Lower leg skin (tissue), 4 donors: ENCODE measurements at regions not wholly inside any gene's neighbourhood (a gene's known extent, or its start where the extent isn't known, plus 50 kb on each side); places are given as distances from the start of the nearest gene placed in this dataset.

Source experiments
- DNase-seq, 2 donors: peaks; one replicate each; pipeline ENCODE4 v3.0.0-alpha.2; 2019; ENCODE audit warnings: low spot score in 2 of 2
- H3K4me3 ChIP-seq: fragments of 200-600 bp; sonication (generic); 2 replicates; pipeline ENCODE4 v1.5.1; 2017; ENCODE audit warnings: mild to moderate bottlenecking, low read depth; ENCODE audit not compliant: poor library complexity, severe bottlenecking
- CTCF ChIP-seq, 3 donors: fragments of 450-650 bp; IDR thresholded peaks; one replicate each; pipeline ENCODE4 v1.5.1; 2016; ENCODE audit warnings: antibody characterized with exemption in 3 of 3, mild to moderate bottlenecking in 3 of 3, moderate library complexity in 2 of 3
- POLR2A ChIP-seq, 2 donors: fragments of 450-650 bp; IDR thresholded peaks; one replicate each; pipeline ENCODE4 v1.6.1; 2016 to 2017; ENCODE audit warnings: antibody characterized with exemption in 2 of 2, mild to moderate bottlenecking in 1 of 2, moderate library complexity in 1 of 2
- WGBS, 2 donors: methylation state at CpG; one replicate each; pipeline ENCODE4 v1.1.5; 2018; 5-methylcytosine and 5-hydroxymethylcytosine counted together
- intact Hi-C: fragments of 100-400 bp; cut with DNase I; formaldehyde crosslinking; loops from one replicate; pipeline ENCODE4 v1.15.0; 2023; ENCODE audit warnings: low total_unique reads

- intact Hi-C loops: no loop called here
- no peak for DNase-seq
- 93 to 94% methylated on average over 8 of the region's 8 CpGs for WGBS, 2 donors
- no peak overlapping the region for H3K4me3 ChIP-seq
- TF ChIP-seq POLR2A (IDR thresholded peaks at IDR 0.05): no peak
- no peak for TF ChIP-seq CTCF (IDR thresholded peaks at IDR 0.05)
Observed at GRCh38 chr9:108193026-108193710, 662.6 kb downstream of the ACTL7B start.

DNA sequence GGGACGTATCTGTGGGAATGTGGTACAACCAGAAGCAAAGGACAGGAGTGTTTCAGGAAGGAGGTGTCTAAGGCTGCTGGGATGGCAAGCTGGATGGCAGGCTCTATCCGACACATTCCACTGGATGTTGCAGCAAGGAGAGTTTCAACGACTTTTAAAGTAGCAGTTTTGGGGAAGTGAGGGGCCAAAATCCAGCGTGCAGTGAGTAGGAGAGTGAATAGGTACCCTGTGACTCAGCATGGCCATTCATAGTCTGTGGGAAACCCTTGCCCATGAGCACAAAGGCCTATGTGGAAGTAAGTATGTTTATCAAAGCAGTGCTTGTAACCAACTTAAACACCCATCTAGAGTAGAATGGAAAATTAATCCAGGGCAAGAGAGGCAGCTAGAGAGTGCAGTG, 664.7 kb downstream of the ACTL7B start:
- TF ChIP-seq CTCF (IDR thresholded peaks at IDR 0.05) (no peak), POLR2A (IDR thresholded peaks at IDR 0.05) (no peak)
- H3K4me3 ChIP-seq: no peak overlapping the region
- no peak for DNase-seq
- intact Hi-C loops: no loop called here
- WGBS, 2 donors: 76 to 85% methylated on average over 4 of the region's 4 CpGs

DNA sequence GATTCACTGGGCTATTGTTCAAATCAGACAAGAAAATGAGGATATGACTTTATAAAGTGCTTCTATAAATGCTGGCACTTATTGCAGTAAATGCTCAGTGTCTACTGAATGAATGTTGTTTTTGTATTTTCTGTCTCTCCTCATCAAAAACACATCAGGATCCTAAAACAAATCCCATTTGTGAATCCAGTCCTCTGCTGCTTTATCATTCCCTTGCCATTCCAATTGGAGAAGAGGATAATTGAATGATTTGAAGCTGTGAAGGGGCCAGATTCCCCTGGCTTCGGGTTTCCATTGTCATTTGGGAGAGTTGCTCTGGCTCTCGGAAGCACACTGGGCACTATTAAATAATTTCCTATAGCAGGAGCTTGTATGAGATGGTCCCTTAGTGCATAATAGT, 666.8 kb downstream of the ACTL7B start:
- no peak overlapping the region for H3K4me3 ChIP-seq
- intact Hi-C loops: no loop called here
- WGBS, 2 donors: 72 to 74% methylated on average over 2 of the region's 2 CpGs
- no peak for TF ChIP-seq CTCF (IDR thresholded peaks at IDR 0.05)
- no peak for TF ChIP-seq POLR2A (IDR thresholded peaks at IDR 0.05)
- no peak for DNase-seq

- WGBS, 2 donors: 77 to 88% methylated on average over 2 of the region's 2 CpGs
- intact Hi-C loops: no loop called here
- H3K4me3 ChIP-seq: no peak overlapping the region
- DNase-seq: no peak
- no peak for TF ChIP-seq CTCF (IDR thresholded peaks at IDR 0.05)
- no peak for TF ChIP-seq POLR2A (IDR thresholded peaks at IDR 0.05)
Observed at GRCh38 chr9:108188482-108188881, 667.3 kb downstream of the ACTL7B start.

DNA sequence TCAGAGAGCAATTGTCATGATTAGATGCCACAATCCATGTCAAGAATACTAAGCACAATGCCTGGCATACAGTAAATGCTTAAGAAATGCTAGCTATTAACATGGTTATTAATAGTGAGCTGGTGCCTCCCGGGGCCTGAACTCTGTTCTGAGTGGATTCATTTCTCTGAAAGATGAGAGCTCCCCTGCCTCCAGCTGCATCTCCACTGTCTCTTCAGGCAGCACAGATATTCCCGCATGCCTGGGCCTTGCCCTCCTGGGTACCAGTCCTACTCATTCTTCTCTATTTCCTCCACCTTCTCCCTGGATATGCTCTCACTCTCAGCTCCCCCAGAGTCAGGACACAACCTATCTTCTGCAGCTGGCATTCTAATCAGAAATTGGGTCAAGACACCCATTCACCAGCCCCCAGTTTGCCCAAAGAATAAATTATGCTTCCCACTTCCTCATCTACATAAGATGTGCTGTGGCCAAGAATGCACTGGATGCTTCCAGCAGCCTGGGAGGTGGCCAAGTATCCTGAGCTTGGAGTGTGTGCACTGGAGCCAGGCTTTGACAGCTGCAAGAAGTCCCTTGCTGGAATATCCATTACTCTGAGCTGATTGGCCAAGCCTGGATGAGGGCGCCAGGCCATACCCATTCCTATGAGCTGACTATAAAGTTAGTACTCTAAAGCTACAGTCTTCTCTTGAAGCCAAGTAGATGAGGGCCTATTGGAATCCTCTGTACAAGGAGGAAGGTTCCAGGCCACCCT, 669.0 kb downstream of the ACTL7B start:
- no peak overlapping the region for H3K4me3 ChIP-seq
- no peak for TF ChIP-seq POLR2A (IDR thresholded peaks at IDR 0.05)
- TF ChIP-seq CTCF (IDR thresholded peaks at IDR 0.05): no peak
- intact Hi-C loops: no loop called here
- WGBS, 2 donors: 70 to 74% methylated on average over 3 of the region's 3 CpGs
- DNase-seq: no peak
